Activated CD8-positive, alpha-beta T cell treated with anti-CD3 and anti-CD28 coated beads for 36 hours (primary cell): ENCODE measurements at regions not wholly inside any gene's neighbourhood (a gene's known extent, or its start where the extent isn't known, plus 50 kb on each side); places are given as distances from the start of the nearest gene placed in this dataset.

Source experiments
- ATAC-seq: fragments of 200-7000 bp; cut with Tn5 transposase; one replicate; pipeline ENCODE4 v1.10.0; 2021; ENCODE audit warnings: mild to moderate bottlenecking, moderate library complexity
- CTCF ChIA-PET: fragments of 350-600 bp; sonication (Branson Sonifier 250); formaldehyde crosslinking; loops from one replicate; lab custom pipeline; 2021; ENCODE audit warnings: antibody characterized with exemption; lab: Charles Lee
- POLR2A ChIA-PET: fragments of 350-600 bp; sonication (Branson Sonifier 250); formaldehyde crosslinking; loops from one replicate; lab custom pipeline; 2021; ENCODE audit warnings: antibody characterized with exemption; lab: Charles Lee
- DNase-seq: peaks from one replicate; pipeline ENCODE4 v3.0.0-alpha.2; 2020
- H3K27ac Mint-ChIP-seq: one replicate; pipeline ENCODE4 v1.8.0; 2021; ENCODE audit warnings: mild to moderate bottlenecking, mixed read lengths
- H3K27me3 Mint-ChIP-seq: one replicate; pipeline ENCODE4 v1.8.0; 2021; ENCODE audit warnings: mixed read lengths
- H3K36me3 Mint-ChIP-seq: one replicate; pipeline ENCODE4 v1.8.0; 2021; ENCODE audit warnings: low read depth, mixed read lengths
- H3K4me1 Mint-ChIP-seq: one replicate; pipeline ENCODE4 v1.8.0; 2021; ENCODE audit warnings: low read depth, mixed read lengths
- H3K4me3 Mint-ChIP-seq: one replicate; pipeline ENCODE4 v1.8.0; 2021; ENCODE audit warnings: mild to moderate bottlenecking, moderate library complexity, mixed read lengths
- H3K9me3 Mint-ChIP-seq: one replicate; pipeline ENCODE4 v1.8.0; 2021; ENCODE audit warnings: mixed read lengths
- intact Hi-C: fragments of 100-400 bp; cut with micrococcal nuclease; formaldehyde crosslinking; loops from one replicate; pipeline ENCODE4 v1.10.0; 2022
- TF ChIP-seq, protein P1 (sequence below): fragments of 200-600 bp; IDR thresholded peaks from one replicate; pipeline ENCODE4 v1.8.0; 2022; ENCODE audit warnings: antibody characterized with exemption, mild to moderate bottlenecking

- intact Hi-C loops = no loop called here
These were observed 171.7 kb upstream of the ATP11B start for GRCh38 chr3:182621435-182622240.

GRCh38 chr3:182622241-182622545 is 171.1 kb upstream of the ATP11B start:
- ATAC-seq = no peak
- CTCF ChIA-PET = no interaction called here
- intact Hi-C loops = no loop called here
- Mint-ChIP-seq H3K4me3 (no peak overlapping the region), H3K27ac (no peak overlapping the region), H3K9me3 (no peaks in the 10 kb centered on the region), H3K27me3 (peaks cover 13% of the 10 kb centered on the region), H3K36me3 (no peaks in the 10 kb centered on the region), H3K4me1 (no peaks in the 10 kb centered on the region)
- no peak for DNase-seq
- TF ChIP-seq, protein P1, sequence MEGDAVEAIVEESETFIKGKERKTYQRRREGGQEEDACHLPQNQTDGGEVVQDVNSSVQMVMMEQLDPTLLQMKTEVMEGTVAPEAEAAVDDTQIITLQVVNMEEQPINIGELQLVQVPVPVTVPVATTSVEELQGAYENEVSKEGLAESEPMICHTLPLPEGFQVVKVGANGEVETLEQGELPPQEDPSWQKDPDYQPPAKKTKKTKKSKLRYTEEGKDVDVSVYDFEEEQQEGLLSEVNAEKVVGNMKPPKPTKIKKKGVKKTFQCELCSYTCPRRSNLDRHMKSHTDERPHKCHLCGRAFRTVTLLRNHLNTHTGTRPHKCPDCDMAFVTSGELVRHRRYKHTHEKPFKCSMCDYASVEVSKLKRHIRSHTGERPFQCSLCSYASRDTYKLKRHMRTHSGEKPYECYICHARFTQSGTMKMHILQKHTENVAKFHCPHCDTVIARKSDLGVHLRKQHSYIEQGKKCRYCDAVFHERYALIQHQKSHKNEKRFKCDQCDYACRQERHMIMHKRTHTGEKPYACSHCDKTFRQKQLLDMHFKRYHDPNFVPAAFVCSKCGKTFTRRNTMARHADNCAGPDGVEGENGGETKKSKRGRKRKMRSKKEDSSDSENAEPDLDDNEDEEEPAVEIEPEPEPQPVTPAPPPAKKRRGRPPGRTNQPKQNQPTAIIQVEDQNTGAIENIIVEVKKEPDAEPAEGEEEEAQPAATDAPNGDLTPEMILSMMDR = no peak
- POLR2A ChIA-PET = no interaction called here

More at GRCh38 chr3:182621435-182622240, 171.7 kb upstream of the ATP11B start:
- CTCF ChIA-PET = interaction anchor here (1.1 to 1.3 kb wide), 2 partner anchors 9 to 16 kb away, joined by 3 to 4 read pairs; no protein-coding TSS in a partner anchor
- Mint-ChIP-seq H3K4me1 (no peaks in the 10 kb centered on the region), H3K36me3 (no peaks in the 10 kb centered on the region), H3K4me3 (no peak overlapping the region), H3K27ac (no peak overlapping the region), H3K9me3 (no peaks in the 10 kb centered on the region), H3K27me3 (peaks cover 14% of the 10 kb centered on the region)
- TF ChIP-seq, protein P1 = no peak
- ATAC-seq (no peak), DNase-seq (no peak)
- POLR2A ChIA-PET = no interaction called here

- no peak overlapping the region for H3K27ac Mint-ChIP-seq
- POLR2A ChIA-PET = no interaction called here
- no peaks in the 10 kb centered on the region for H3K4me1 Mint-ChIP-seq
- ATAC-seq = no peak
- DNase-seq = no peak
- H3K27me3 Mint-ChIP-seq = peaks cover 14% of the 10 kb centered on the region
- CTCF ChIA-PET = interaction anchor here (1.8 kb wide), 1 partner anchor 57 kb away, joined by 4 read pairs; no protein-coding TSS in a partner anchor
- no peaks in the 10 kb centered on the region for H3K36me3 Mint-ChIP-seq
- intact Hi-C loops = no loop called here
- no peak overlapping the region for H3K4me3 Mint-ChIP-seq
- H3K9me3 Mint-ChIP-seq = no peaks in the 10 kb centered on the region
- TF ChIP-seq, protein P1 = no peak
These were observed 166.5 kb upstream of the ATP11B start for GRCh38 chr3:182626484-182627467.

GRCh38 chr3:182628531-182628930 is 164.8 kb upstream of the ATP11B start:
- ChIA-PET POLR2A (no interaction called here), CTCF (interaction anchor here (1.8 kb wide), 1 partner anchor 56 kb away, joined by 4 read pairs; no protein-coding TSS in a partner anchor)
- Mint-ChIP-seq H3K9me3 (no peaks in the 10 kb centered on the region), H3K27me3 (peaks cover 14% of the 10 kb centered on the region), H3K4me3 (no peak overlapping the region), H3K4me1 (no peaks in the 10 kb centered on the region), H3K36me3 (no peaks in the 10 kb centered on the region), H3K27ac (no peak overlapping the region)
- DNase-seq (no peak), ATAC-seq (no peak)
- intact Hi-C loops = no loop called here
- TF ChIP-seq, protein P1 = no peak
